Adrenal gland (tissue), 9 donors: ENCODE measurements at regions not wholly inside any gene's neighbourhood (a gene's known extent, or its start where the extent isn't known, plus 50 kb on each side); places are given as distances from the start of the nearest gene placed in this dataset.

Experiments used
- DNase-seq, 7 donors: peaks; one replicate each; pipeline ENCODE4 v3.0.0-alpha.2; 2019 to 2020
- H3K27ac ChIP-seq, 5 donors: fragments of 200-600 bp; sonication (generic) in 4 of 5; 1 replicate in 3 of 5; 2 replicates in 2 of 5; pipeline versions ENCODE4 v1.5.1 to v1.8.0; 2016 to 2020; ENCODE audit warnings: mild to moderate bottlenecking in 1 of 5
- H3K27me3 ChIP-seq: fragments of 200-600 bp; 2 replicates; pipeline ENCODE4 v1.8.0; 2021
- H3K36me3 ChIP-seq, 2 donors: fragments of 200-600 bp; replicated peaks in 1 of 2; 1 replicate in 1 of 2; 2 replicates in 1 of 2; pipeline versions ENCODE4 v1.5.1 to v1.8.0; 2018 to 2022
- H3K4me1 ChIP-seq, 2 donors: fragments of 200-600 bp; replicated peaks in 1 of 2; 1 replicate in 1 of 2; 2 replicates in 1 of 2; pipeline versions ENCODE4 v1.5.1 to v1.8.0; 2018 to 2021
- H3K4me3 ChIP-seq, 4 donors: fragments of 200-600 bp; sonication (generic) in 3 of 4; one replicate each; pipeline ENCODE4 v1.5.1; 2016 to 2018
- H3K9me3 ChIP-seq, 3 donors: fragments of 200-600 bp; sonication (generic) in 1 of 3; replicated peaks in 1 of 3; 1 replicate in 2 of 3; 2 replicates in 1 of 3; pipeline versions ENCODE4 v1.5.1 to v1.8.0; 2016 to 2021
- POLR2A ChIP-seq, 2 donors: fragments of 450-650 bp; IDR thresholded peaks; one replicate each; pipeline ENCODE4 v1.6.1; 2017; ENCODE audit warnings: antibody characterized with exemption in 2 of 2, mild to moderate bottlenecking in 2 of 2, moderate library complexity in 1 of 2
- WGBS, 4 donors: extraction: QIAGEN DNeasy Blood & Tissue Kit in 2 of 4; methylation state at CpG; one replicate each; pipeline versions ENCODE4 v1.1.5 to v1.1.7; 2013 to 2017; 5-methylcytosine and 5-hydroxymethylcytosine counted together
- intact Hi-C, 2 donors: fragments of 100-400 bp; cut with DNase I; formaldehyde crosslinking; loops; one replicate each; pipeline versions ENCODE4 v1.14.1 to v1.15.0; 2022 to 2023
- TF ChIP-seq, protein P1 (sequence below), 6 experiments: fragments of 450-650 bp in 4 of 6; fragments of 200-600 bp in 2 of 6; sonication (generic) in 1 of 6; IDR thresholded peaks; 1 replicate in 5 of 6; 2 replicates in 1 of 6; pipeline versions ENCODE4 v1.5.1 to v1.8.0; 2016 to 2021; ENCODE audit warnings: antibody characterized with exemption in 6 of 6, mild to moderate bottlenecking in 2 of 6, moderate library complexity in 1 of 6
- donor health status: healthy with polysubstance abuse.
- donor health status: Bipolar disorder and iron deficiency.
- donor health status: DM: yes; HTN: yes; CAD: no.
- donor health status: DM: no; HTN: no; CAD: no.
- donor health status: DM: no; HTN: no; CAD: no.

- DNase-seq = no peak
- H3K36me3 ChIP-seq = no peaks in the 10 kb centered on the region
- no peaks in the 10 kb centered on the region for H3K9me3 ChIP-seq
- intact Hi-C loops = no loop called here
- H3K27me3 ChIP-seq = no peaks in the 10 kb centered on the region
- TF ChIP-seq POLR2A (IDR thresholded peaks at IDR 0.05) = no peak
- TF ChIP-seq, protein P1, sequence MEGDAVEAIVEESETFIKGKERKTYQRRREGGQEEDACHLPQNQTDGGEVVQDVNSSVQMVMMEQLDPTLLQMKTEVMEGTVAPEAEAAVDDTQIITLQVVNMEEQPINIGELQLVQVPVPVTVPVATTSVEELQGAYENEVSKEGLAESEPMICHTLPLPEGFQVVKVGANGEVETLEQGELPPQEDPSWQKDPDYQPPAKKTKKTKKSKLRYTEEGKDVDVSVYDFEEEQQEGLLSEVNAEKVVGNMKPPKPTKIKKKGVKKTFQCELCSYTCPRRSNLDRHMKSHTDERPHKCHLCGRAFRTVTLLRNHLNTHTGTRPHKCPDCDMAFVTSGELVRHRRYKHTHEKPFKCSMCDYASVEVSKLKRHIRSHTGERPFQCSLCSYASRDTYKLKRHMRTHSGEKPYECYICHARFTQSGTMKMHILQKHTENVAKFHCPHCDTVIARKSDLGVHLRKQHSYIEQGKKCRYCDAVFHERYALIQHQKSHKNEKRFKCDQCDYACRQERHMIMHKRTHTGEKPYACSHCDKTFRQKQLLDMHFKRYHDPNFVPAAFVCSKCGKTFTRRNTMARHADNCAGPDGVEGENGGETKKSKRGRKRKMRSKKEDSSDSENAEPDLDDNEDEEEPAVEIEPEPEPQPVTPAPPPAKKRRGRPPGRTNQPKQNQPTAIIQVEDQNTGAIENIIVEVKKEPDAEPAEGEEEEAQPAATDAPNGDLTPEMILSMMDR (IDR thresholded peaks at IDR 0.05) = no peak
- no peaks in the 10 kb centered on the region for H3K4me1 ChIP-seq
- 58 to 61% (median 60%) methylated on average over 1 of the region's 1 CpG for WGBS, 4 donors
- no peak overlapping the region for H3K4me3 ChIP-seq
- no peak overlapping the region for H3K27ac ChIP-seq
Measured at GRCh38 chr1:60822252-60822651, 260.1 kb upstream of the NFIA start.

GRCh38 chr1:60821156-60821555, 261.2 kb upstream of the NFIA start:
- no peak for DNase-seq
- 82 to 94% (median 89%) methylated on average over 1 of the region's 1 CpG for WGBS, 4 donors
- intact Hi-C loops = no loop called here
- no peaks in the 10 kb centered on the region for H3K4me1 ChIP-seq
- no peaks in the 10 kb centered on the region for H3K9me3 ChIP-seq
- no peak for TF ChIP-seq POLR2A (IDR thresholded peaks at IDR 0.05)
- TF ChIP-seq, protein P1 (IDR thresholded peaks at IDR 0.05) = no peak
- H3K27ac ChIP-seq = no peak overlapping the region
- H3K27me3 ChIP-seq = no peaks in the 10 kb centered on the region
- H3K36me3 ChIP-seq = no peaks in the 10 kb centered on the region
- H3K4me3 ChIP-seq = no peak overlapping the region

- no peaks in the 10 kb centered on the region for H3K27me3 ChIP-seq
- intact Hi-C loops = no loop called here
- TF ChIP-seq POLR2A (IDR thresholded peaks at IDR 0.05) = no peak
- TF ChIP-seq, protein P1 (IDR thresholded peaks at IDR 0.05) = no peak
- H3K9me3 ChIP-seq = no peaks in the 10 kb centered on the region
- WGBS, 4 donors = 62 to 67% (median 64%) methylated on average over 4 of the region's 4 CpGs
- H3K4me3 ChIP-seq = no peak overlapping the region
- no peak for DNase-seq
- H3K4me1 ChIP-seq = no peaks in the 10 kb centered on the region
- H3K36me3 ChIP-seq = no peaks in the 10 kb centered on the region
- H3K27ac ChIP-seq = no peak overlapping the region
Measured at GRCh38 chr1:60818969-60819701, 263.2 kb upstream of the NFIA start.

- Histone ChIP-seq H3K4me1 (no peaks in the 10 kb centered on the region), H3K4me3 (no peak overlapping the region), H3K36me3 (no peaks in the 10 kb centered on the region), H3K27ac (no peak overlapping the region), H3K9me3 (no peaks in the 10 kb centered on the region), H3K27me3 (no peaks in the 10 kb centered on the region)
- DNase-seq = no peak
- intact Hi-C loops = no loop called here
- WGBS, 4 donors = 81 to 90% (median 86%) methylated on average over 3 of the region's 3 CpGs
- no peak for TF ChIP-seq POLR2A (IDR thresholded peaks at IDR 0.05)
- TF ChIP-seq, protein P1 (IDR thresholded peaks at IDR 0.05) = no peak
Measured at GRCh38 chr1:60813071-60813470, 269.3 kb upstream of the NFIA start.
